ENCODE measurements at regions not wholly inside any gene's neighbourhood (a gene's known extent, or its start where the extent isn't known, plus 50 kb on each side); places are given as distances from the start of the nearest gene placed in this dataset.

DNA sequence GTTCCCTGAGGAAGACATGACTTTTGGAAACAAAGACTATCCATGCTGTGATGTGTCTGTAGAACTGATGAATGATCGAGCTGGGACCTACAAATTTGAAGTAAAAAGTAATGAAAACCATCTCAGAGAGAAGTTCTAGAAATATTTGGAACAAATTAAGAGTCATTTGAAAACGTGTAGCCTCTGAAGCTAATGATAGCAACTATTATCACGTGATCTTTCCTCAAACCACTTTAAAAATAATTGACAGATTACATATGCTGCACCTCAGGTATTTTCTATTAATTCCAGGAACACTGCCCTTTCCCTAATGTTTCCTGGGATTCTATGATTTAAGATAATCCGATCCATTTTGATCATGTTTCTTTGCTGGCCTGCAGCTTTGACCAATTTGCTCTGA lies 990.3 kb downstream of the CDH8 start:
- no peaks in the 10 kb centered on the region for H3K36me3 ChIP-seq (replicated peaks; ENCODE audit: insufficient read depth, low read depth)
- H3K27me3 ChIP-seq = no peaks in the 10 kb centered on the region
- 44% methylated on average over 4 of the region's 4 CpGs for WGBS (ENCODE audit: low lambda C conversion rate, missing lambda C conversion rate)
- no peaks in the 10 kb centered on the region for H3K4me1 ChIP-seq (ENCODE audit: insufficient read depth)
- no peak overlapping the region for H3K4me3 ChIP-seq
- TF ChIP-seq CTCF (IDR thresholded peaks at IDR 0.05; ENCODE audit: poor library complexity) = no peak
- TF ChIP-seq EZH2phosphoT487 (IDR thresholded peaks at IDR 0.05; ENCODE audit: low read depth, severe bottlenecking, unreplicated experiment) = no peak
- TF ChIP-seq EZH2 (IDR thresholded peaks at IDR 0.05; ENCODE audit: borderline replicate concordance) = no peak
- no peaks in the 10 kb centered on the region for H4K20me1 ChIP-seq (ENCODE audit: insufficient read depth, poor library complexity, severe bottlenecking)
- H3K4me2 ChIP-seq = no peak overlapping the region
- no peaks in the 10 kb centered on the region for H3K79me2 ChIP-seq
- no peak overlapping the region for H3K27ac ChIP-seq
- no peak for DNase-seq (ENCODE audit: low spot score)
- H2AFZ ChIP-seq = no peak overlapping the region
- no peaks in the 10 kb centered on the region for H3K9me2 ChIP-seq (replicated peaks; ENCODE audit: insufficient read depth)
- no peaks in the 10 kb centered on the region for H3K9me3 ChIP-seq (ENCODE audit: low read depth)

GRCh38 chr16:61042737-61043136 lies 993.5 kb downstream of the CDH8 start:
- no peaks in the 10 kb centered on the region for H3K9me3 ChIP-seq (ENCODE audit: low read depth)
- H2AFZ ChIP-seq = no peak overlapping the region
- H3K4me3 ChIP-seq = no peak overlapping the region
- 42% methylated on average over 3 of the region's 3 CpGs for WGBS (ENCODE audit: low lambda C conversion rate, missing lambda C conversion rate)
- peak; percentile 29 for DNase-seq (ENCODE audit: low spot score)
- H3K9me2 ChIP-seq (replicated peaks; ENCODE audit: insufficient read depth) = no peaks in the 10 kb centered on the region
- no peak overlapping the region for H3K27ac ChIP-seq
- H3K4me2 ChIP-seq = no peak overlapping the region
- no peaks in the 10 kb centered on the region for H3K79me2 ChIP-seq
- H3K36me3 ChIP-seq (replicated peaks; ENCODE audit: insufficient read depth, low read depth) = no peaks in the 10 kb centered on the region
- H3K27me3 ChIP-seq = no peaks in the 10 kb centered on the region
- TF ChIP-seq CTCF (IDR thresholded peaks at IDR 0.05; ENCODE audit: poor library complexity) = no peak
- TF ChIP-seq EZH2phosphoT487 (IDR thresholded peaks at IDR 0.05; ENCODE audit: low read depth, severe bottlenecking, unreplicated experiment) = no peak
- no peak for TF ChIP-seq EZH2 (IDR thresholded peaks at IDR 0.05; ENCODE audit: borderline replicate concordance)
- H4K20me1 ChIP-seq (ENCODE audit: insufficient read depth, poor library complexity, severe bottlenecking) = no peaks in the 10 kb centered on the region
- H3K4me1 ChIP-seq (ENCODE audit: insufficient read depth) = no peaks in the 10 kb centered on the region

DNA sequence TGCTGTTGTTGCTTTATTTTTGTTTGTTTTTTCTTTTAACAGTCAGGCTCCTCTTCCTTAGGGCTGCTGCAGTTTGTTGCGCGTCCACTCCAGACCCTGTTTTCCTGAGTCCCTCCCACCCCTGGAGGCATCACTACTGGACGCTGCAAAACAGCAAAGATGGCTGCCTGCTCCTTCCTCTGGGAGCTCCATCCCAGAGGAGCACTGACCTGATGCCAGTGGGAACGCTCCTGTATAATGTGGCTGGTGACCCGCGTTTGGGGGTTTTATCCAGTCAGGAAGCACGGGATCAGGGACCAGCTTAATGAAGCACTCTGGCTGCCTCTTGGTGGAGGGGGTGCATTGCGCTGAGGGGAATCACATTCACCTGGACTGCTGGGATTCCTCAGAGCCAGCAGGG lies 1005.6 kb downstream of the CDH8 start:
- no peak overlapping the region for H3K27ac ChIP-seq
- WGBS (ENCODE audit: low lambda C conversion rate, missing lambda C conversion rate) = 94% methylated on average over 8 of the region's 8 CpGs
- H3K4me3 ChIP-seq = no peak overlapping the region
- TF ChIP-seq CTCF (IDR thresholded peaks at IDR 0.05; ENCODE audit: poor library complexity) (no peak), EZH2 (IDR thresholded peaks at IDR 0.05; ENCODE audit: borderline replicate concordance) (no peak), EZH2phosphoT487 (IDR thresholded peaks at IDR 0.05; ENCODE audit: low read depth, severe bottlenecking, unreplicated experiment) (no peak)
- H3K4me1 ChIP-seq (ENCODE audit: insufficient read depth) = no peaks in the 10 kb centered on the region
- H2AFZ ChIP-seq = no peak overlapping the region
- no peaks in the 10 kb centered on the region for H3K9me3 ChIP-seq (ENCODE audit: low read depth)
- no peak for DNase-seq (ENCODE audit: low spot score)
- no peak overlapping the region for H3K4me2 ChIP-seq
- H3K9me2 ChIP-seq (replicated peaks; ENCODE audit: insufficient read depth) = no peaks in the 10 kb centered on the region
- no peaks in the 10 kb centered on the region for H3K79me2 ChIP-seq
- no peaks in the 10 kb centered on the region for H3K36me3 ChIP-seq (replicated peaks; ENCODE audit: insufficient read depth, low read depth)
- H3K27me3 ChIP-seq = no peaks in the 10 kb centered on the region
- H4K20me1 ChIP-seq (ENCODE audit: insufficient read depth, poor library complexity, severe bottlenecking) = no peaks in the 10 kb centered on the region

Data from hepatocyte (in vitro differentiated cells).